A204.1 (cell line): ENCODE measurements at regions not wholly inside any gene's neighbourhood (a gene's known extent, or its start where the extent isn't known, plus 50 kb on each side); places are given as distances from the start of the nearest gene placed in this dataset.

ENCODE experiments used
- FAIRE-seq: peaks from 2 replicates; lab custom pipeline; 2012; peaks lifted over from hg19 to GRCh38; lab: Jason Lieb, UNC

DNA sequence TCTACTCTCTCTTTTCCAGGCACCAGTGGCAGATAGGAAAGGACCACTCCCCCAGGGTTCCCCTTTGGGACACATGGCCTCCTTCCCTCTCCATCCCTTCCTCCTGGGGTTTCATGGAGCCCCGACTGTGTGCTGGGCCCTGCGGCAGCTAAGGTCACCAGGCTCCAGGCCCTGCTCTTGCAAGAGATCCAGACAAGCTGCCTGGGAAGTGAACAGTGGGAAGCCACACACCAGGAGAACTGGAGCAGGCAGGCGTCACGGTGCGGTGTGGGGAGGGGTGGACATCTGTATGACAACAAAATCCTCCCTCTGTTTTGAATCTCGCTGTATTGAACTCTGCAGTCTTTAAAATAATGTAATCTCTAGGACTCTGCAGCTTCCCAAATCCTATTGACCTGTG, 330.1 kb downstream of the UQCRFS1 start:
- no peak for FAIRE-seq

GRCh38 chr19:28881616-28882015, 331.3 kb downstream of the UQCRFS1 start:
- no peak for FAIRE-seq

DNA sequence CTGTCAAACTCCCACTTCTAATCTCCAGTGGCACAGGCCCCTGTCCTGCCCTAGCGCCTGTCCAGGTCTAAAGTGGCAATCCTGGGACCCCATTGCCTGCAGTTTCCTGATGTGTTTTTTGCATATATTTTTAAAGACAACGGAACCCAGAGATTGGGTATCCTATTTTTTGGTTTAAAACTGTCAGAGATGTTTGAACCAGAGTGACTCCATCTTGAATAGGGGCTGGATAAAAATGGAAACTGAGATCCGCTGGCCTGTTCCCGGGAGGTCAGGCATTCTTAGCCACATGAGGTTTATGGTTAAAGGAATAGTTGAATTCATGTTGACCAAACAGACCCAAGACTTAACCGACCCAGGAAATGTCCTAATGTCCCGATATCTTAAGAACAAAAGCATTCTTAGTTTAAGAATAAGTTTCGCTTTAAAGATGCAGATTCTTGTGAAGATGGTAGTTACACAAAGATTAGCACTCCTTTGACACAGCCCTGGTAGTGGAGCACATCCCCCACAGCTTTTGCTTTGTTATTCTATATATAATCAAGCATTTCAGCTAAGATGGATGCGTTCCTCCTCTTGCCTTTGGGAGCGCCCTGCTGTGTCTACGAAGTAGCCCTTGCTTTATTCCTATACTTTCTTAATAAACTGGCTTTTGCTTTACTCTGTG, 332.1 kb downstream of the UQCRFS1 start:
- FAIRE-seq, result no peak

DNA sequence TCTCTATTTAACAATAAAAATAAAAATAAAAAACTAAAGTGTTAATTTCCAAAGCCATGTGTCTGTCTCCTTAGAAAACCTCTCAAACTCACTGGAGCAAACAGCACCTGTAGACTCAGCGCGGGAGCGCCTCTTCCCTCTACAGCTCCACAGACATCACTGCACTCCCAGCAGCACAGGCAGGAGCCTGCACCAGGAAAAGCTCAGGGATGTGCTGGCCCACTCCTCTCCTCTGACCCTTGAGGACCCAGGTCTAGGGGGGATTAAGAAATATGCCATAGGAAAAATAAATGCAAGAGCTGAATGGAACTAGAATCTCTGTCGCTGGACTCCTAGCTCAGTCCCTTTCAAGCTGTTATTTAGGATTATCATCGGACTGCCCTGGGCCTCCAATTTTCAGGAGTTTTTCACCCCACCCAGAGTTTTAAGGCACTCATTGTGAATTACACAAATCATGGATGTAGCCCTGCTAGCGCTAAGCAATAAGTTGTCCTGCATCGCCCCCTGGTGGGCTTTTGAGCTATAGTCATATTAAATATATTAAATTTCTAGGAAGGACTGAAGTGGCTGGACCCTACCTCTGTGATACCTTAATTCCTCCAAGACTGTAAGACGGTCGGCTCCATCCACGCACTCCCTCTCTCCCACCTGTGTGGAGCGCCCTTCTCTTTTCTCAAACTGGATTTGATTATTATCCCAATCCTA, 333.9 kb downstream of the UQCRFS1 start:
- FAIRE-seq, result no peak

DNA sequence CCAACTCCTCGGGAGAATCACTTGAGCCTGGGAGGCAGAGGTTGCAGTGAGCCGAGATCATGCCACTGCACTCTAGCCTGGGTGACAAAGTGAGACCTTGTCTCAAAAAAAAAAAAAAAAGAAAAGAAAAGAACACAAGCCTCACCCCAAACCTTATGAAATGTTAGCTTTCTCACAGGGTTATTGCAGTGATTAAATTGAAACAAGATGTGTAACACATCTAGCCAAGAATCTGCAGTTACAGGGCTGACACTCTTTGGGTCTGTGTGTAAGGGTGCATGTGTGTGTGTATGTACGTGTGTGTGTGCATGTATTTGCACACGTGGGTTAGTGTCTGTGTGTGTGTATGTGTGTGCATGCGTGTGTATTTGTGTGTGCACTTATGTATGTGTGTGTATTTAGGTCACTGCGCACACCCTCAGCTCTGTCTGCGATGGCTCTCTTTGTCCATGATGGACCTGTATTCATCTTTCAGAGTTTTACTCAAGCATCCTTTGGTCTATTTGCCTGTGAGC, 336.3 kb downstream of the UQCRFS1 start:
- no peak for FAIRE-seq

DNA sequence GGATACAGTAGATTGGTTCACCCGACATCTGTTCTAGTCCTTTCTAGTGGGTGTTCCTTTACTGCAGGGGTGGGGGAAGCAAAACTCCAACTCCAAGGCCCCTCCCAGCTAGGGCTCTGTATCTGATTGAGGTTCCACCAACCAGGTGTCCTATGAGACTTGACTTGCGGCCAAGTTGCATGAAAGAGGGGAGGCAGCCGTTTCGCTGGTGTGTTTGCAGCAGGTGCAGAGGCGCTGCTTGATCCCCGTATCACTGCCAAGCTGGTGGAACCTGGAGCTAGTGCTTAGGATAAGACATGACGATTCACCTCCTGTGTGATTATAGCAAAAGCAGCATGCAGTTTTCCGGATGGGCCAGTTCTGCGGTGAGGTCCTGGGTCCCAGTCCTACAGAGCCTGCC, 338.2 kb downstream of the UQCRFS1 start:
- FAIRE-seq, result no peak

- FAIRE-seq, result no peak
These were observed 339.6 kb downstream of the UQCRFS1 start for GRCh38 chr19:28873301-28873700.

DNA sequence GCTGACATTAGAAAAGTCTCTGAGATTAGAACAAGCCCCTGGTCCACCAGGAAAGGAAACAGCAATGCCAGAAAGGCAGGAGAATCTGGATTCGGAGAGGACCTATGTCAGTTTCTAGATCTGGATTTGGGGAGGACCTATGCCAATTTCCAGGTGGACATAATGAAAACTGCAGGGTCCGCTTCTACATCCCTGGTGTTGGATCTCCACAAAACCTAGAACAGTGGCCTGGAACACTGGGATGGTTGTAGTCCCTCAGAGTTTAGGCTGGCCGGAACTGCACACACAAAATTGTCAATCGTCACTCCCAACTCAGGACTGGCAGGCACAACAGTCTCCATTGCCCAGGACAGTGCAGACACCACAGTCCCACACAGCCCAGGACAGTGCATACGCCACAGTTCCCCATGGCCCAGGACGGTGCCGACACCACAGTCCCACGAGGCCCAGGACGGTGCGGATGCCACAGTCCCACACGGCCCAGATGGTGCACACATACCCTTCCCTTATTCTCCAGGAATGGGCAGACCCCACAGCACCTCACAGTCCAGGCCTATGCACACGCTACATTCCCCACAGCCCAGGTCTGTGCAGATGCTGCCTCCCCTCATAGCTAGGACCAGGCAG, 341.7 kb downstream of the UQCRFS1 start:
- FAIRE-seq, result no peak

- FAIRE-seq, result no peak
These were observed 343.5 kb downstream of the UQCRFS1 start for GRCh38 chr19:28869459-28869858.

DNA sequence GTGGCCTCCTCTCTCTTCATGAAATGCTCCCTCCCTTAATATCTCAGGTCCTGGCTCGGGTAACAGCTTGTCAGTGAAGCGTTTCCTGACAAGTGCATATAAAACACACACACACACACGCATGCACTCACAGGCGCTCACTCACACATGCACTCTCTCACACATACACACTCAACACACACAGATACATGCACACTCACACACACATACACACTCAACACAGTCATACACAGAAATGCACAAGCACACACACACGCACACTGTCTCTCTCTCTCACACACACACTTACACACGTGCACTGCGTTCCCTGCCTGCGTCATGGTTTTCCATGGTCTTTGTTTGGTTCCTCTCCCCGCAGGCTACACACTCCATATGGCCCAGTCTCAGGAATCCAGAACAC, 344.1 kb downstream of the UQCRFS1 start:
- no peak for FAIRE-seq

GRCh38 chr19:28867978-28868377, 345.0 kb downstream of the UQCRFS1 start:
- FAIRE-seq, result no peak

GRCh38 chr19:28864577-28865042, 348.3 kb downstream of the UQCRFS1 start:
- FAIRE-seq, result no peak

GRCh38 chr19:28864024-28864503, 348.9 kb downstream of the UQCRFS1 start:
- no peak for FAIRE-seq

- FAIRE-seq, result no peak
These were observed 350.7 kb downstream of the UQCRFS1 start for GRCh38 chr19:28862238-28862637.

DNA sequence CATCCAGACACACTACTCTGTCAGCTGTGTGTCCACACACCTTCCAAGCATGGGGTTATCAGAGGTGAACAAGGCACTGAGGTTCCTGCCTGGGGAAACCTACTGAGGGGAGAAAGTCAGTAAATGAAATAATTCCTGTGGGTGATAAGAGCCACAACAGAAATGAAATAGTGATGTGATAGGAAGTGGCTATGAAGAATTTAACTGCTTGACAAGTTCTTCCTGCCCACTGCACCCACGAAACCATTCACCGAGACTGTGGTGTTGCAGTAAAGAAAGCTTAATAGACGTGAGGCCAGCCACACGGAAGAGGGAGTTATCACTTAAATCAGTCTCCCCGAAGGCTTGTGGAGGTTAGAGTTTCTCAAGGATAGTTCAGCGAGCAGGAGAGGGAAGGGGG, 353.1 kb downstream of the UQCRFS1 start:
- no peak for FAIRE-seq

DNA sequence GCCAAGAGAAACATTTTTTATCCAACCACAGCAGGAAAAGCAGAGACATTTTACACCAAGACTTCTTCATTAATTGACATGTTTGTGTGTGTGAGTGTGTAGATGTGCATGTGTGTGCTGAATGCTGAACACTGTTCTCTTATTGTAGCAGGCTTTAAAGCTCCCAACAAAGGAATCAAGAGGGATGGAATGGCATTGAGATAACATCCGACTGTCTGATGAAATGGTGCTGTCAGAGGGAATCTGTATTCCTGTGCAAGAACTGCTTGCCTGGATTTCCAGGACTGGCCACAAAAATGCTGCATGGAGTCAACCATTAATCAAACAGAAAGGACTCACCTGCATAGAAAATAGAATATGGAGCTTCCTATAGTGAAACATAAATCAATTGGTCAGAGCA, 354.0 kb downstream of the UQCRFS1 start:
- FAIRE-seq, result no peak

DNA sequence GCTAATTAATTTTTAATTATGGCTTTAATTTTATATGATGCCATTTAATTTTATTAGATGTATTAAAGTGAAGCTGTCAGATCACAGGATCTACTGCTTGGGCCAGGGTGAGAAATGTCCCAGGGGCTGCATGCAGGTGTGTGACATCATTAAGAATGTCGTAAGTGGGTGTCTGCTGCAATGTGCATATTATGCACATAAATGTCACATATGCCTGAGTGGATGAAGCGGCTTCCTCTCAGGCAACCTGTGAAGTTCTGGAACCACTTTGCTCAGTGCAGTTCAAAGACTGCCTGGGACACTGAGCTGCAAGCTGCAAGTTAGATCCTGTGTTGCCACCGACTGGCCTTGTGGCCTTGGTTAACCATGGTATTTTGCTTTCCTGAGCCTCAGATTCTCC, 355.0 kb downstream of the UQCRFS1 start:
- FAIRE-seq, result no peak

DNA sequence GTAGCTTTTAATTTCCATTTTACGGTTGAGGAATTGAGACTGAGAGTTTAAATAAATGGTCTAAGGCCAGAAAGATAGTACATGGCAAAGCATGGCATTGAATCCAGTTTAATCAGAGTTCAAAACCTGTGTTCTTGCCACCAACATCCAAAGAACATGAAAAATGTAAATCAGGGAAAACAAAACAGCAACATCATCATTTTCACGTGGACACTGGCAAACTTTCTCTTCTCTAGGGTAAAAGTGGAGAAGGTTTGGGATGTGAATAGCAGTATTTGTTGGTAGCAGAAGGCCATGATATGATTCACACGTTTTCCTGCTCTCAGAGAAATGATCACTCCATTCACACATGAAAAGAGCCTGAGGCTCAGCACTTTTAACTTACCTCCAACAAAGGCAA, 357.7 kb downstream of the UQCRFS1 start:
- no peak for FAIRE-seq

DNA sequence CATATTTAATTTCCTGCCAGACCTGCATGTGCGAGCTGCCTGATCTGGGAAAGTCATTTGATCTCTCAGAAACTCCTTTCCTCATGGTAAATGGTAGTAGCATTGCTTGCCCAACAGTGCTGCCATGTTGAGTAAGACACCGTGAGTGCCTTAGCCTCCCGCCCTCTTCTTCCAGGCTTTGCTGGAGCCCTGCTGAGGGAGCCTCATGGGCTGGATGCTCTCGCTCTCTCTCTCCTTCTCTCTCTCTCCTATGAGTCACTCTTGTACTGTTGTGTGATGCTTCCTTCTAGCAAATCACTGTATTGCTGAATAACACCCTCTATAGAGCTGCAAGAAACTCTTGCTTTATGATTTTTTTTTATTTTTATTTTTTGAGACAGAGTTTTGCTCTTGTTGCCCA, 365.5 kb downstream of the UQCRFS1 start:
- no peak for FAIRE-seq

- FAIRE-seq, result no peak
These were observed 366.7 kb downstream of the UQCRFS1 start for GRCh38 chr19:28846094-28846812.

- no peak for FAIRE-seq
These were observed 369.0 kb downstream of the UQCRFS1 start for GRCh38 chr19:28843761-28844492.

GRCh38 chr19:28841531-28841930, 371.4 kb downstream of the UQCRFS1 start:
- no peak for FAIRE-seq
